ENCODE measurements at regions not wholly inside any gene's neighbourhood (a gene's known extent, or its start where the extent isn't known, plus 50 kb on each side); places are given as distances from the start of the nearest gene placed in this dataset.

- no peak overlapping the region for H2AFZ ChIP-seq (ENCODE audit: low read length)
Measured at GRCh38 chr2:76268902-76269620, 558.3 kb upstream of the GCFC2 start.

GRCh38 chr2:76268484-76268883, 557.8 kb upstream of the GCFC2 start:
- no peak overlapping the region for H3K4me2 ChIP-seq (ENCODE audit: extremely low read depth, insufficient read depth, low read length)
- H3K4me1 ChIP-seq (ENCODE audit: control insufficient read depth, extremely low read depth, insufficient read depth, low read length) = no peaks in the 10 kb centered on the region
- no peak overlapping the region for H2AFZ ChIP-seq (ENCODE audit: low read length)
- no peak overlapping the region for H3K27ac ChIP-seq (ENCODE audit: insufficient read depth, low read length)
- no peak for DNase-seq (ENCODE audit: low read depth in 2 of 2)
- no peaks in the 10 kb centered on the region for H3K27me3 ChIP-seq (ENCODE audit: control insufficient read depth, insufficient read depth, low read length)
- no peaks in the 10 kb centered on the region for H3K79me2 ChIP-seq (ENCODE audit: control insufficient read depth, insufficient read depth, low read length)
- H3K36me3 ChIP-seq (ENCODE audit: control insufficient read depth, insufficient read depth, low read length) = no peaks in the 10 kb centered on the region
- TF ChIP-seq CTCF (conservative IDR thresholded peaks at IDR 0.05 in 1 of 2, IDR thresholded peaks at IDR 0.05 in 1 of 2; ENCODE audit: low read depth in 1 of 2, low read length in 2 of 2) = no peak
- no peak for TF ChIP-seq EZH2 (IDR thresholded peaks at IDR 0.05; ENCODE audit: low read length, missing control alignments)
- no peaks in the 10 kb centered on the region for H3K9me3 ChIP-seq (ENCODE audit: control insufficient read depth, insufficient read depth, low read depth, low read length)
- no peak overlapping the region for H3K4me3 ChIP-seq (replicated peaks in 1 of 4; ENCODE audit: control extremely low read depth in 1 of 4, insufficient read depth in 1 of 4, low read depth in 3 of 4, low read length in 4 of 4)
- no peaks in the 10 kb centered on the region for H4K20me1 ChIP-seq (ENCODE audit: control insufficient read depth, extremely low read depth, insufficient read depth, low read length)
- H3K9ac ChIP-seq (ENCODE audit: insufficient read depth, low read length) = no peak overlapping the region

More at GRCh38 chr2:76268902-76269620, 558.3 kb upstream of the GCFC2 start:
- H3K4me3 ChIP-seq (replicated peaks in 1 of 4; ENCODE audit: control extremely low read depth in 1 of 4, insufficient read depth in 1 of 4, low read depth in 3 of 4, low read length in 4 of 4) = peak overlapping the region in 1 of 4 experiments; percentile 14
- TF ChIP-seq EZH2 (IDR thresholded peaks at IDR 0.05; ENCODE audit: low read length, missing control alignments) (no peak), CTCF (conservative IDR thresholded peaks at IDR 0.05 in 1 of 2, IDR thresholded peaks at IDR 0.05 in 1 of 2; ENCODE audit: low read depth in 1 of 2, low read length in 2 of 2) (no peak)
- H3K4me2 ChIP-seq (ENCODE audit: extremely low read depth, insufficient read depth, low read length) = no peak overlapping the region
- no peaks in the 10 kb centered on the region for H3K9me3 ChIP-seq (ENCODE audit: control insufficient read depth, insufficient read depth, low read depth, low read length)
- H3K79me2 ChIP-seq (ENCODE audit: control insufficient read depth, insufficient read depth, low read length) = no peaks in the 10 kb centered on the region
- no peaks in the 10 kb centered on the region for H3K36me3 ChIP-seq (ENCODE audit: control insufficient read depth, insufficient read depth, low read length)
- no peaks in the 10 kb centered on the region for H3K27me3 ChIP-seq (ENCODE audit: control insufficient read depth, insufficient read depth, low read length)
- no peak overlapping the region for H3K9ac ChIP-seq (ENCODE audit: insufficient read depth, low read length)
- H3K27ac ChIP-seq (ENCODE audit: insufficient read depth, low read length) = no peak overlapping the region
- no peaks in the 10 kb centered on the region for H4K20me1 ChIP-seq (ENCODE audit: control insufficient read depth, extremely low read depth, insufficient read depth, low read length)
- H3K4me1 ChIP-seq (ENCODE audit: control insufficient read depth, extremely low read depth, insufficient read depth, low read length) = no peaks in the 10 kb centered on the region
- peak; percentile 9 to 77 for DNase-seq (ENCODE audit: low read depth in 2 of 2)

DNA sequence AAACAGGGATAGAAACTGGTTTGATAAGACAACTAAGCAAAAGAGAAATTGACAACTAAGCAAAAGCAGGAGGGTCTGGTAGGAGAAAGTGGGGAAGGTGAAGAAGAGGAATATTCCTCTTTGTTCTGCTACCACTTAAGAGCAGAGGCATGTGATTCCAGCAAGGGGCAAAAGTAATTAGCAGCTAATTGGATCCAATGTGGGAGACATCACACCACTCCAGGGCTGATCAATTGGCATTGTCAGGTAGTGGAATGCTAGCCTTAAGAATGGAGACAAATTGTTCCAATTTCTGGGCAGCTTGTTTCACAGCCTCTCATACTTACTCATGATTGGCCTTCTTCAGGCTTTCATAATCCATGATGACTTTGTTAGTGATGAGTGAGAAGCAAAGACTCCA, 547.1 kb upstream of the GCFC2 start:
- no peaks in the 10 kb centered on the region for H3K4me1 ChIP-seq (ENCODE audit: control insufficient read depth, extremely low read depth, insufficient read depth, low read length)
- no peak for DNase-seq (ENCODE audit: low read depth in 2 of 2)
- H3K9ac ChIP-seq (ENCODE audit: insufficient read depth, low read length) = no peak overlapping the region
- H3K27ac ChIP-seq (ENCODE audit: insufficient read depth, low read length) = no peak overlapping the region
- H3K36me3 ChIP-seq (ENCODE audit: control insufficient read depth, insufficient read depth, low read length) = no peaks in the 10 kb centered on the region
- no peak overlapping the region for H3K4me3 ChIP-seq (replicated peaks in 1 of 4; ENCODE audit: control extremely low read depth in 1 of 4, insufficient read depth in 1 of 4, low read depth in 3 of 4, low read length in 4 of 4)
- no peak for TF ChIP-seq EZH2 (IDR thresholded peaks at IDR 0.05; ENCODE audit: low read length, missing control alignments)
- TF ChIP-seq CTCF (conservative IDR thresholded peaks at IDR 0.05 in 1 of 2, IDR thresholded peaks at IDR 0.05 in 1 of 2; ENCODE audit: low read depth in 1 of 2, low read length in 2 of 2) = no peak
- no peaks in the 10 kb centered on the region for H3K27me3 ChIP-seq (ENCODE audit: control insufficient read depth, insufficient read depth, low read length)
- H3K79me2 ChIP-seq (ENCODE audit: control insufficient read depth, insufficient read depth, low read length) = no peaks in the 10 kb centered on the region
- H4K20me1 ChIP-seq (ENCODE audit: control insufficient read depth, extremely low read depth, insufficient read depth, low read length) = no peaks in the 10 kb centered on the region
- no peaks in the 10 kb centered on the region for H3K9me3 ChIP-seq (ENCODE audit: control insufficient read depth, insufficient read depth, low read depth, low read length)
- H2AFZ ChIP-seq (ENCODE audit: low read length) = no peak overlapping the region
- H3K4me2 ChIP-seq (ENCODE audit: extremely low read depth, insufficient read depth, low read length) = no peak overlapping the region
